ENCODE measurements at regions not wholly inside any gene's neighbourhood (a gene's known extent, or its start where the extent isn't known, plus 50 kb on each side); places are given as distances from the start of the nearest gene placed in this dataset.

DNA sequence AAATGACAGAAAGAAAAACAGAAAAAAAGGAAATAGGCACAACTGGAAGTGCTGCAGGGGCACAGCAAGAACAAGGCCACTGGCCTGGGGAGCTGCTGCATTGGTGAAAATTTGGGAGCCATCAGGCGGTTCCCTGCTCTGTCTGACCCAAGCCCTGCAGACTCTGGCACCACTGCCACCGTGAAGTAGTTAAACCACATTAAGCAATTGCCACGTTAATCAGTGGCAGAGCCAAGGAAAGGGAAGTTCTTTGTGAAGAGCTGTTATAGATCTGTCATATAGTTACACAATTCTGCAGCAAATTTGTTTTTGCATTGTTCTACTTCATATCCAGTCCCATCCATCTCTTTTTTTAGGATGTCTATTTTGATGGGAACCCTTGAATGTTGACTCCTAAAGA, 915.3 kb downstream of the FSCB start (continued):
- TF ChIP-seq, protein P1, sequence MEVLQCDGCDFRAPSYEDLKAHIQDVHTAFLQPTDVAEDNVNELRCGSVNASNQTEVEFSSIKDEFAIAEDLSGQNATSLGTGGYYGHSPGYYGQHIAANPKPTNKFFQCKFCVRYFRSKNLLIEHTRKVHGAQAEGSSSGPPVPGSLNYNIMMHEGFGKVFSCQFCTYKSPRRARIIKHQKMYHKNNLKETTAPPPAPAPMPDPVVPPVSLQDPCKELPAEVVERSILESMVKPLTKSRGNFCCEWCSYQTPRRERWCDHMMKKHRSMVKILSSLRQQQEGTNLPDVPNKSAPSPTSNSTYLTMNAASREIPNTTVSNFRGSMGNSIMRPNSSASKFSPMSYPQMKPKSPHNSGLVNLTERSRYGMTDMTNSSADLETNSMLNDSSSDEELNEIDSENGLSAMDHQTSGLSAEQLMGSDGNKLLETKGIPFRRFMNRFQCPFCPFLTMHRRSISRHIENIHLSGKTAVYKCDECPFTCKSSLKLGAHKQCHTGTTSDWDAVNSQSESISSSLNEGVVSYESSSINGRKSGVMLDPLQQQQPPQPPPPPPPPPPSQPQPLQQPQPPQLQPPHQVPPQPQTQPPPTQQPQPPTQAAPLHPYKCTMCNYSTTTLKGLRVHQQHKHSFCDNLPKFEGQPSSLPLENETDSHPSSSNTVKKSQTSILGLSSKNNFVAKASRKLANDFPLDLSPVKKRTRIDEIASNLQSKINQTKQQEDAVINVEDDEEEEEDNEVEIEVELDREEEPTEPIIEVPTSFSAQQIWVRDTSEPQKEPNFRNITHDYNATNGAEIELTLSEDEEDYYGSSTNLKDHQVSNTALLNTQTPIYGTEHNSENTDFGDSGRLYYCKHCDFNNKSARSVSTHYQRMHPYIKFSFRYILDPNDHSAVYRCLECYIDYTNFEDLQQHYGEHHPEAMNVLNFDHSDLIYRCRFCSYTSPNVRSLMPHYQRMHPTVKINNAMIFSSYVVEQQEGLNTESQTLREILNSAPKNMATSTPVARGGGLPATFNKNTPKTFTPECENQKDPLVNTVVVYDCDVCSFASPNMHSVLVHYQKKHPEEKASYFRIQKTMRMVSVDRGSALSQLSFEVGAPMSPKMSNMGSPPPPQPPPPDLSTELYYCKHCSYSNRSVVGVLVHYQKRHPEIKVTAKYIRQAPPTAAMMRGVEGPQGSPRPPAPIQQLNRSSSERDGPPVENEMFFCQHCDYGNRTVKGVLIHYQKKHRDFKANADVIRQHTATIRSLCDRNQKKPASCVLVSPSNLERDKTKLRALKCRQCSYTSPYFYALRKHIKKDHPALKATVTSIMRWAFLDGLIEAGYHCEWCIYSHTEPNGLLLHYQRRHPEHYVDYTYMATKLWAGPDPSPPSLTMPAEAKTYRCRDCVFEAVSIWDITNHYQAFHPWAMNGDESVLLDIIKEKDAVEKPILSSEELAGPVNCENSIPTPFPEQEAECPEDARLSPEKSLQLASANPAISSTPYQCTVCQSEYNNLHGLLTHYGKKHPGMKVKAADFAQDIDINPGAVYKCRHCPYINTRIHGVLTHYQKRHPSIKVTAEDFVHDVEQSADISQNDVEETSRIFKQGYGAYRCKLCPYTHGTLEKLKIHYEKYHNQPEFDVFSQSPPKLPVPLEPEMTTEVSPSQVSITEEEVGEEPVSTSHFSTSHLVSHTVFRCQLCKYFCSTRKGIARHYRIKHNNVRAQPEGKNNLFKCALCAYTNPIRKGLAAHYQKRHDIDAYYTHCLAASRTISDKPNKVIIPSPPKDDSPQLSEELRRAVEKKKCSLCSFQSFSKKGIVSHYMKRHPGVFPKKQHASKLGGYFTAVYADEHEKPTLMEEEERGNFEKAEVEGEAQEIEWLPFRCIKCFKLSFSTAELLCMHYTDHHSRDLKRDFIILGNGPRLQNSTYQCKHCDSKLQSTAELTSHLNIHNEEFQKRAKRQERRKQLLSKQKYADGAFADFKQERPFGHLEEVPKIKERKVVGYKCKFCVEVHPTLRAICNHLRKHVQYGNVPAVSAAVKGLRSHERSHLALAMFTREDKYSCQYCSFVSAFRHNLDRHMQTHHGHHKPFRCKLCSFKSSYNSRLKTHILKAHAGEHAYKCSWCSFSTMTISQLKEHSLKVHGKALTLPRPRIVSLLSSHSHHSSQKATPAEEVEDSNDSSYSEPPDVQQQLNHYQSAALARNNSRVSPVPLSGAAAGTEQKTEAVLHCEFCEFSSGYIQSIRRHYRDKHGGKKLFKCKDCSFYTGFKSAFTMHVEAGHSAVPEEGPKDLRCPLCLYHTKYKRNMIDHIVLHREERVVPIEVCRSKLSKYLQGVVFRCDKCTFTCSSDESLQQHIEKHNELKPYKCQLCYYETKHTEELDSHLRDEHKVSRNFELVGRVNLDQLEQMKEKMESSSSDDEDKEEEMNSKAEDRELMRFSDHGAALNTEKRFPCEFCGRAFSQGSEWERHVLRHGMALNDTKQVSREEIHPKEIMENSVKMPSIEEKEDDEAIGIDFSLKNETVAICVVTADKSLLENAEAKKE (CRISPR knock-in tag; IDR thresholded peaks at IDR 0.05): no peak

GRCh38 chr14:43587183-43587582, 919.9 kb downstream of the FSCB start:
- peaks cover 14% of the 10 kb centered on the region for H3K4me1 ChIP-seq (ENCODE audit: insufficient read depth)
- no peak overlapping the region for H2AFZ ChIP-seq
- H3K27ac Mint-ChIP-seq: no peak overlapping the region
- DNase-seq (ENCODE audit: low spot score): peak; percentile 30
- H3K4me3 ChIP-seq: no peak overlapping the region
- H3K4me1 Mint-ChIP-seq: peaks cover 7% of the 10 kb centered on the region; the same call in 2 of the 3 replicates
- no peak overlapping the region for H3K4me2 ChIP-seq
- H3K79me2 ChIP-seq (replicated peaks; ENCODE audit: insufficient read depth): no peaks in the 10 kb centered on the region
- H3K36me3 ChIP-seq (ENCODE audit: insufficient read depth): no peaks in the 10 kb centered on the region; the same call in 1 of the 2 replicates
- H3K4me3 Mint-ChIP-seq: no peak overlapping the region
- peaks cover 1% of the 10 kb centered on the region for H3K27me3 Mint-ChIP-seq (ENCODE audit: insufficient read depth, low read depth, poor library complexity)
- no peaks in the 10 kb centered on the region for H4K20me1 ChIP-seq (replicated peaks; ENCODE audit: insufficient read depth)
- peaks cover 11% of the 10 kb centered on the region; the same call in 2 of the 3 replicates for H3K36me3 Mint-ChIP-seq (ENCODE audit: low read depth)
- H3K9me2 ChIP-seq (ENCODE audit: insufficient read depth): no peaks in the 10 kb centered on the region
- ATAC-seq: peak; percentile 66
- peaks cover 13% of the 10 kb centered on the region for H3K9me3 Mint-ChIP-seq
- no peak overlapping the region for H3K27ac ChIP-seq (ENCODE audit: low read depth)
- no peaks in the 10 kb centered on the region for H3F3A ChIP-seq (replicated peaks; ENCODE audit: low read depth)
- H3K27me3 ChIP-seq (ENCODE audit: insufficient read depth): no peaks in the 10 kb centered on the region
- TF ChIP-seq EZH2 (IDR thresholded peaks at IDR 0.05; ENCODE audit: low read depth, unreplicated experiment) (no peak), STAT1 (IDR thresholded peaks at IDR 0.05; ENCODE audit: unreplicated experiment) (no peak), EZH2phosphoT487 (IDR thresholded peaks at IDR 0.05; ENCODE audit: unreplicated experiment) (no peak), POLR2AphosphoS5 (IDR thresholded peaks at IDR 0.05; ENCODE audit: low read depth) (no peak), JUNB (IDR thresholded peaks at IDR 0.05; ENCODE audit: unreplicated experiment) (no peak), ZNF331 (CRISPR knock-in tag; IDR thresholded peaks at IDR 0.05; ENCODE audit: low read depth) (no peak), CREB1 (CRISPR knock-in tag; IDR thresholded peaks at IDR 0.05; ENCODE audit: low read depth) (no peak), REST (IDR thresholded peaks at IDR 0.05; ENCODE audit: unreplicated experiment) (no peak), NANOG (IDR thresholded peaks at IDR 0.05; ENCODE audit: borderline replicate concordance) (no peak)

Data from GM23338 (cell line).